GM18858 (cell line): ENCODE measurements at regions not wholly inside any gene's neighbourhood (a gene's known extent, or its start where the extent isn't known, plus 50 kb on each side); places are given as distances from the start of the nearest gene placed in this dataset.
"Not testable (repeated sequence)": the region's sequence is repeated elsewhere in the genome, so short reads cannot be mapped to it uniquely, and the experiment has no call there.

Source experiments
- ATAC-seq: cut with Tn5 transposase; IDR thresholded peaks from one replicate; pipeline ENCODE4 v1.9.1; 2021; ENCODE audit not compliant: unreplicated experiment

- ATAC-seq: no peak
Measured at GRCh38 chr14:53619691-53620231, 336.9 kb downstream of the BMP4 start.

DNA sequence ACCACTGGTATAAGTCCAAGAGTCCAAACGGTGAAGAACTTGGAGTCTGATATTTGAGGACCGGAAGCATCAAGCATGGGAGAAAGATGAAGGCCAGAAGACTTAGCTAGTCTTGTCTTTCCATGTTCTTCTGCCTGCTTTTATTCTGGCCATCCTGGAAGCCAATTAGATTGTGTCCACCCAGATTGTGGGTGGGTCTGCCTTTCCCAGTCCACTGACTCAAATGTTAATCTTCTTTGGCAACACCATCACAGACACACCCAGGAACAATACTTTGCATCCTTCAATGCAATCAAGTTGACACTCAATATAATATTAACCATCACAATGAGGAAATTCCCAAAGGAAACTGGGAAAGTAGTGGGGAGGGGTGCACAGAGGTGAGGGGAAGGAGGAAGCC is 340.1 kb downstream of the BMP4 start:
- ATAC-seq: not testable (repeated sequence)

DNA sequence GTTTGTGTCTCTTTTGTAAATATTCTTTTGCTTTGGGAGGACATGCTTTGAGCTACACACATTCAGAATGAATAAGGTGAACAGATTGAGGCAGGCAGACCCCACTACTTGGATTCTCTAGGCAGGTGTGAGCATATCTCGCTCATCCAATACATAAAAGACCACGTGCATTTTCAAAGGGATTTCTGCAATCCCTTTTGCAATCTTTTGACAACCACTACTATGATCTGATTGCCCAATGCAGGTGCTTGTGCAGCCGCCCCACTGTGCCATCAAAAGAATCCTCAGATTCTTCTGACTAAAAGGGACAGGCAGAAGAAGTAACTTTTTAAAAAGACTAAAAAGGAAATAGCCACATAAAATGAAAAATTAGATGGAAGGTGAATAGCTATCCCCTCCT is 341.4 kb downstream of the BMP4 start:
- ATAC-seq: no peak

GRCh38 chr14:53613404-53614253 is 343.0 kb downstream of the BMP4 start:
- ATAC-seq: peak; percentile 93

DNA sequence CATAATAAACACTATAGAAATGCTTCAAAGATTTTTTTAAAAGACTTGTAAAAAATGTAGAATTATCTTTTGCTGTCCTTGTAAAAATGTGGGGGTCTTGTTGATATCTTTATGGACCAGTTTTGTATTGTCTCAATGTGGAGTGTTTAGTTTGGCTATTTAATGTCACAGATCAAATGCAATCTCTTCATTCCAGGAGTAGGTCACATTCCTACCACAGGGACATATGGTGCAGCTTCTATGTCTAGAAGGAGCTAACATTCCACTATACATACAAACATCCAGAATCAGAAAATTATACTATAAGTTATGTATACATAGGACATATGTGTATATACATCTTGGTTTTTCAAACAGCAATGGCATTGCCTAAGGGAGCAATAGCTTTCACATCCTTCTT is 345.7 kb downstream of the BMP4 start:
- ATAC-seq: no peak

- no peak for ATAC-seq
Measured at GRCh38 chr14:53609009-53609408, 347.6 kb downstream of the BMP4 start.

DNA sequence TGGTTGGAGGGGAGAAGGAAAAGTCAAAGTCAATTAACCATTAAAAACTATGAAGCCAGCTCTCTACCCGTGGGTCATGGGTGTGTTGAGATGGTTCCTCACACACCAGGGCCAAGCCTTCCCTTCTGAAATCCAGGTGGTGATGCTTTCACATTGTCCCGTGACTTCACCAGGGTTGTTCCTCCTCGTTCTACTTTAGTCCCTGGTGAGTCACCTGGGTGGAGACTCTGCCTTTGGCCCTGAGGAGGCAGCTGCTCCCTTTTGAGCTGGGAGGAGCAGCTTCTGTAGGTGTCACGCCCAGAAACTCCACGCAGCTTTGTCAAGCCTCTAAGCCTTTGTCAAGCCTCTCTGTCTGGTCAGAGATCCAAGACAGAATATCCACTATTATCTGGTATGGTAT is 348.3 kb downstream of the BMP4 start:
- ATAC-seq: no peak

- ATAC-seq: no peak
Measured at GRCh38 chr14:53606203-53606602, 350.4 kb downstream of the BMP4 start.

DNA sequence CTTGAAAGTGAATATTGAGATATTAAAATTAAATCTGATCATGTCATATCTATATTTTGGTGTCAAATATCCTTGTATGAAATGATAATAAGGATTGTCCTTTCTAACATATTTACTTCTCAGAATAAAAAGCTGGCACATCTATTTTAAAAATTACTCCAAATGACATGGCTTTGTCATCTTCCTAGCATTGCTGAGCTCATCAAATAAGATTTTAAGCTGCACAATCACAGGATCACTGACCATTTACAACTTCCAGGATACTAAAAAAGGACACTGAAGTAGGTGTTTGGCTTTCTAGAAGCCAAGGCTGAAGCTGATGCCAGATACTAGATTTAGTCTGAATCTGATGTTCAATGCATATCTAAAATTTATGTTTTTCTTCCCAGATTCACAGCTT is 351.1 kb downstream of the BMP4 start:
- no peak for ATAC-seq

DNA sequence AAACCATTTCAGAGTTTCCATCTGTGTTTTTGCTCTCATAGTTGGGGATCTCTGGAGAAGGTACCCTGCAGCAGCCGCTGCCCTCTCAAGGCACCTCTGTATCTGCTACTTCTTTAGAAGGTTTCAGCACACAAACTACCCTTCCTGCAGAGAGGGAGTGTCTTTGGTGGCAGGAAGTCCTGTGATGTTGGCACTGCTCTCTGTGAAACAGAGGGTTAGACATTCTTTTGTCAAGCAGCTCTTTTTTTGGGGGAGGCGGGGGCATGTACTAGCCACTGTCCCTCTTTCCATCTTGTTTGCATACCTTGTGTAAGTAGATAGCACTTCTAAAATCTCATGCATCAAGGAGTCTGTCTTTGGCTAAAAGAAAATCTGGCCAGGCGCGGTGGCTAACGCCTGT is 352.6 kb downstream of the BMP4 start:
- ATAC-seq: no peak

GRCh38 chr14:53601409-53601808 is 355.2 kb downstream of the BMP4 start:
- ATAC-seq: no peak

- no peak for ATAC-seq
Measured at GRCh38 chr14:53599221-53599945, 357.2 kb downstream of the BMP4 start.

DNA sequence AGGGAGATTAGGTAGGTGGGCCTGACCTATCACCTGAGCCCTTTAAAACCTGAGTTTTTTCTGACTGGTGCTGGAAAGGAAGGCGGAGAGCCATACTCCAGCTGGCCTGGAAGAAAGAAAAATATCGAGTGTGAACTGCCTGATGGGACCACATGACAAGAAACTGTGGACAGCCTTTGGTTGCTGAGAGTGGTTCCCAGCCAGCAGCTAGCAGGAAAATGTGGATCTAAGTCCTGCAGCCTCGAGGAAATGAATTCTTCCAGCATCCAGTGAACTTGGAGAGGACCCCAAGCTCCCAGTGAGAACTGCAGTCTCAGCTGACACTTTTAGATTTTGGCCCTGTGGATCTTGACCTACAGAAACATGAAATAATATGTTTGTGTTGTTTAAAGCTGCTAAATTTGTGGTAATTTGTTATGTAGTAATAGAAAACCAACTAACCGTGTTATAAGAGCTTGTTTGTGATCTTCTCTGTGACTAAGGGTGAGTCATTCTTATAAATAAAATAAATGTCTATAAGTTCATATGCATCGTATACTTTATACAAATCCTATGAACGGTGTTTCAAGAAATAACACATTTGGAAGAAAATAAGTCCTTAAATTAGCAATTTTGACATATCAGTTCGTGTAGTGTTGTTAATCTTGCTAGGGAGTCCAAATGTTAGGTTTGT is 359.6 kb downstream of the BMP4 start:
- no peak for ATAC-seq

- no peak for ATAC-seq
Measured at GRCh38 chr14:53591816-53592215, 364.8 kb downstream of the BMP4 start.

DNA sequence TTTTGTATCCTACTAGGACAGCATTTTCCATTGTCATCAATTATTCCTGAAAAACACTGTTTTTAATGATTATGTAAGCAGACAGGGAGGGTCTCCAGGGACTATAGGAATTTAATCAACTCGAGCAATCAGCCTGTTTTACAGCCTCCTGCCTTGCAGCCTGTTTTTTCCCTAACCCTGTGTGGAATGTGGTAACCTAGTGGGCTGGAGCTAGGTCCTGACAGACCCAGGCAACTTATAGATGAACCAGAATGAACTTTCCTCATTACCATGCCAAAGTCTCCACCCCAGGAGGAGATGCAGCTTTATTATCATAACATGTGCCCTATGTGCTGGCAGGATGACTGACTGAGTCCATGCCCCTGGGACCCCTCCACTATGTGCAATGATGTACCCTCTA is 375.1 kb downstream of the BMP4 start:
- no peak for ATAC-seq

DNA sequence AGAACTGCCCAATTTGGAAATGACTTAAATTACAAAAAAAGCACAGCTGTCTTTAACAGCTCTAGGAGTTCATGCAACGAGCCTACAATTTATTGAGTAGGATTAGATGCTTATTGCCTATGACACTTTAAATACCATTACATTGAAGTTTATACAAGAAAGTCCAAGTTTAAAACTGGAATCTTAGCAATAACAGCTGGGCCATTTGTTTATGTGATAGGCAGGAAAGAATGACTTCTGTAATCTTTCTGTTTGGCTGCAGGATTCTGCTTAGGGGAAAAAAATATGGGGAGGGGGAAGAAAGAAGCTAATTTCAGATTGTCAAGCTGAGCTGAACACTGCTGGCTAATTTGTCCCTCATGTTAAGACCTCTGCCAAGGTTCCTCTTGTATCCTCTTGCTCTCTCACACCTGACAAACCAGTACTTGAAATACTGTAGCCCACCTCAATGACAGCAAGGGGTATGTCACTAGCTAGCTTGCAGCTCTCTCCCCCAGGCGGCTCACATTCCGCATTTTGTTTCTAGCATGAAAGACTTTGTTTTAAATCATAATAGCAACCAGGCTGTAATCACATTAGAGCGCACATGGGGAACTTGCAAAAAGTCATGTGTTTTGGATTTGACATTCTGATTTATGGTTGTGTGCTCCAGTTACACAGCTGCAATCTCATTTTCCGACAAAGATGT is 384.8 kb downstream of the BMP4 start:
- ATAC-seq: no peak

- ATAC-seq: peak; percentile 92
Measured at GRCh38 chr14:53570411-53571387, 385.9 kb downstream of the BMP4 start.

- ATAC-seq: no peak
Measured at GRCh38 chr14:53569446-53569845, 387.2 kb downstream of the BMP4 start.

GRCh38 chr14:53567236-53567780 is 389.3 kb downstream of the BMP4 start:
- no peak for ATAC-seq

DNA sequence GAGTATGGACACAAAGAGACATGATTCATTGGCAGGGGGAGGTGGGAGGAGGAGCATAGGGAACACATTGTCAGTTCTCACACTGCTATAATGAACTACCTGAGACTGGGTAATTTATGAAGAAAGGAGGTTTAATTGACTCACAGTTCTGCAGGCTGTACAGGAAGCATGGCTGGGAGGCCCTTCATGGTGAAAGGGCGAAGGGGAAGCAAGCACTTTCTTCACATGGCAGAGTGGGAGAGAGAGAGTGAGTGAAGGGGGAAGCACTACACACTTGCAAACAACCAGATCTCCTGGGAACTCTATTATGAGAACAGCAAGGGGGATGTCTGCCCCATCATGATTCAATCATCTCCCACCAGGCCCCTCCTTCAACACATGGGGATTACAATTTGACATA is 391.8 kb downstream of the BMP4 start:
- ATAC-seq: no peak
